ENCODE measurements at regions not wholly inside any gene's neighbourhood (a gene's known extent, or its start where the extent isn't known, plus 50 kb on each side); places are given as distances from the start of the nearest gene placed in this dataset.

DNA sequence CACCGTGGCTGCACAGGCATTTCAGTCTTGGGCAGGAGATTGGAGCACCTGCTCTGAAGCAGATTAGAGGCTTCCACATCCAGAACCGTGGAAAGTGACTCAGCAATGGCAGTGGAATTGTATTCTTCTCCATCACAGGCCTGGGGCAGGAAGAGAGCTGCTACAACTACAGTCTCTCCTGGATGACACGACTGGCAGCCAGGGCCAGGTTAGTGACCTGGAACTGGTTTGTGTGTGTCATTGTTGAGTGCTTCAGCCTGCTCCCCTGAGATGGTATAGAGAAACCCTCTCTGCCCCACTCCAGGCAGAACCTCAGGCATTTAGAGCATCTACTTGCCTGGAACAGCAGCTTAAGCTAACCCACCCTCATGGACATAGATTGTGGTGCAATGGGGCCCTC is 596.5 kb upstream of the INTU start:
- Mint-ChIP-seq H3K27ac (no peak overlapping the region), H3K4me3 (no peak overlapping the region), H3K36me3 (peaks cover 26% of the 10 kb centered on the region), H3K9me3 (peaks cover 44% of the 10 kb centered on the region), H3K4me1 (peaks cover 13% of the 10 kb centered on the region), H3K27me3 (ENCODE audit: low read depth) (no peaks in the 10 kb centered on the region)
- DNase-seq (ENCODE audit: low spot score) = no peak
- ChIA-PET CTCF (no interaction called here), POLR2A (no interaction called here)
- ATAC-seq = no peak
- no peak for TF ChIP-seq ATF2 (CRISPR knock-in tag; IDR thresholded peaks at IDR 0.05; ENCODE audit: borderline replicate concordance, low read depth)

DNA sequence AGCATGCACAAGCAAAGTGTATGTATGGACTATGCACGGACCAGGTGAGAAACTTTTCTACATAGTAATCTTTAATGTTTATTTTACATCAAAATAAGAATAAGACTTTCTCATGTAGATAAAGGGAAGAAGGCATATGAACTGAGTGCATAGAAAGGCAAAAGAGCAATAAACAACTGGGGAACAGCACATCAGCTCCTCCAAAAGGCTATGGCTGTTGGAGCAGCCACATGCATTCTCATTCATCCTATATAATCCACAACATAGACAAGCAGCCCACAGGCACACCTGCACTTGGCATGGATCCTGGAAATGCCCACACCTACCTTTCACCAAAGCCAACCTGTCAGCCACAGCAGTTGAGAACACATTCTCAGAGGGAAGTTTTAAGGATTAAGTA is 586.9 kb upstream of the INTU start:
- ChIA-PET CTCF (no interaction called here), POLR2A (interaction anchor here (1.1 kb wide), 1 partner anchor 293 kb away, joined by 4 read pairs; no protein-coding TSS in a partner anchor)
- Mint-ChIP-seq H3K36me3 (peaks cover 16% of the 10 kb centered on the region), H3K27ac (peak overlapping the region; percentile 82), H3K27me3 (ENCODE audit: low read depth) (no peaks in the 10 kb centered on the region), H3K4me1 (peaks cover 70% of the 10 kb centered on the region), H3K9me3 (peaks cover 18% of the 10 kb centered on the region), H3K4me3 (peak overlapping the region; percentile 4; the same call in 1 of the 2 replicates)
- no peak for DNase-seq (ENCODE audit: low spot score)
- TF ChIP-seq, protein P1, sequence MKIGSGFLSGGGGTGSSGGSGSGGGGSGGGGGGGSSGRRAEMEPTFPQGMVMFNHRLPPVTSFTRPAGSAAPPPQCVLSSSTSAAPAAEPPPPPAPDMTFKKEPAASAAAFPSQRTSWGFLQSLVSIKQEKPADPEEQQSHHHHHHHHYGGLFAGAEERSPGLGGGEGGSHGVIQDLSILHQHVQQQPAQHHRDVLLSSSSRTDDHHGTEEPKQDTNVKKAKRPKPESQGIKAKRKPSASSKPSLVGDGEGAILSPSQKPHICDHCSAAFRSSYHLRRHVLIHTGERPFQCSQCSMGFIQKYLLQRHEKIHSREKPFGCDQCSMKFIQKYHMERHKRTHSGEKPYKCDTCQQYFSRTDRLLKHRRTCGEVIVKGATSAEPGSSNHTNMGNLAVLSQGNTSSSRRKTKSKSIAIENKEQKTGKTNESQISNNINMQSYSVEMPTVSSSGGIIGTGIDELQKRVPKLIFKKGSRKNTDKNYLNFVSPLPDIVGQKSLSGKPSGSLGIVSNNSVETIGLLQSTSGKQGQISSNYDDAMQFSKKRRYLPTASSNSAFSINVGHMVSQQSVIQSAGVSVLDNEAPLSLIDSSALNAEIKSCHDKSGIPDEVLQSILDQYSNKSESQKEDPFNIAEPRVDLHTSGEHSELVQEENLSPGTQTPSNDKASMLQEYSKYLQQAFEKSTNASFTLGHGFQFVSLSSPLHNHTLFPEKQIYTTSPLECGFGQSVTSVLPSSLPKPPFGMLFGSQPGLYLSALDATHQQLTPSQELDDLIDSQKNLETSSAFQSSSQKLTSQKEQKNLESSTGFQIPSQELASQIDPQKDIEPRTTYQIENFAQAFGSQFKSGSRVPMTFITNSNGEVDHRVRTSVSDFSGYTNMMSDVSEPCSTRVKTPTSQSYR (CRISPR knock-in tag; IDR thresholded peaks at IDR 0.05) = no peak
- TF ChIP-seq, protein P2, sequence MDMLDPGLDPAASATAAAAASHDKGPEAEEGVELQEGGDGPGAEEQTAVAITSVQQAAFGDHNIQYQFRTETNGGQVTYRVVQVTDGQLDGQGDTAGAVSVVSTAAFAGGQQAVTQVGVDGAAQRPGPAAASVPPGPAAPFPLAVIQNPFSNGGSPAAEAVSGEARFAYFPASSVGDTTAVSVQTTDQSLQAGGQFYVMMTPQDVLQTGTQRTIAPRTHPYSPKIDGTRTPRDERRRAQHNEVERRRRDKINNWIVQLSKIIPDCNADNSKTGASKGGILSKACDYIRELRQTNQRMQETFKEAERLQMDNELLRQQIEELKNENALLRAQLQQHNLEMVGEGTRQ (CRISPR knock-in tag; IDR thresholded peaks at IDR 0.05) = no peak
- TF ChIP-seq ZNF263 (CRISPR knock-in tag; IDR thresholded peaks at IDR 0.05; ENCODE audit: low read depth) (no peak), NR2C2 (CRISPR knock-in tag; IDR thresholded peaks at IDR 0.05) (no peak), MAX (CRISPR knock-in tag; IDR thresholded peaks at IDR 0.05) (no peak), CREB1 (CRISPR knock-in tag; IDR thresholded peaks at IDR 0.05) (no peak), ZNF232 (CRISPR knock-in tag; IDR thresholded peaks at IDR 0.05) (no peak), CDX4 (CRISPR knock-in tag; IDR thresholded peaks at IDR 0.05; ENCODE audit: borderline replicate concordance) (no peak), HMGA2 (CRISPR knock-in tag; IDR thresholded peaks at IDR 0.05) (no peak)
- TF ChIP-seq, protein P3, sequence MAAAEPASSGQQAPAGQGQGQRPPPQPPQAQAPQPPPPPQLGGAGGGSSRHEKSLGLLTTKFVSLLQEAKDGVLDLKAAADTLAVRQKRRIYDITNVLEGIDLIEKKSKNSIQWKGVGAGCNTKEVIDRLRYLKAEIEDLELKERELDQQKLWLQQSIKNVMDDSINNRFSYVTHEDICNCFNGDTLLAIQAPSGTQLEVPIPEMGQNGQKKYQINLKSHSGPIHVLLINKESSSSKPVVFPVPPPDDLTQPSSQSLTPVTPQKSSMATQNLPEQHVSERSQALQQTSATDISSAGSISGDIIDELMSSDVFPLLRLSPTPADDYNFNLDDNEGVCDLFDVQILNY (CRISPR knock-in tag; IDR thresholded peaks at IDR 0.05) = no peak
- TF ChIP-seq, protein P4, sequence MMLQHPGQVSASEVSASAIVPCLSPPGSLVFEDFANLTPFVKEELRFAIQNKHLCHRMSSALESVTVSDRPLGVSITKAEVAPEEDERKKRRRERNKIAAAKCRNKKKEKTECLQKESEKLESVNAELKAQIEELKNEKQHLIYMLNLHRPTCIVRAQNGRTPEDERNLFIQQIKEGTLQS (CRISPR knock-in tag; conservative IDR thresholded peaks at IDR 0.05) = no peak
- TF ChIP-seq, protein P5, sequence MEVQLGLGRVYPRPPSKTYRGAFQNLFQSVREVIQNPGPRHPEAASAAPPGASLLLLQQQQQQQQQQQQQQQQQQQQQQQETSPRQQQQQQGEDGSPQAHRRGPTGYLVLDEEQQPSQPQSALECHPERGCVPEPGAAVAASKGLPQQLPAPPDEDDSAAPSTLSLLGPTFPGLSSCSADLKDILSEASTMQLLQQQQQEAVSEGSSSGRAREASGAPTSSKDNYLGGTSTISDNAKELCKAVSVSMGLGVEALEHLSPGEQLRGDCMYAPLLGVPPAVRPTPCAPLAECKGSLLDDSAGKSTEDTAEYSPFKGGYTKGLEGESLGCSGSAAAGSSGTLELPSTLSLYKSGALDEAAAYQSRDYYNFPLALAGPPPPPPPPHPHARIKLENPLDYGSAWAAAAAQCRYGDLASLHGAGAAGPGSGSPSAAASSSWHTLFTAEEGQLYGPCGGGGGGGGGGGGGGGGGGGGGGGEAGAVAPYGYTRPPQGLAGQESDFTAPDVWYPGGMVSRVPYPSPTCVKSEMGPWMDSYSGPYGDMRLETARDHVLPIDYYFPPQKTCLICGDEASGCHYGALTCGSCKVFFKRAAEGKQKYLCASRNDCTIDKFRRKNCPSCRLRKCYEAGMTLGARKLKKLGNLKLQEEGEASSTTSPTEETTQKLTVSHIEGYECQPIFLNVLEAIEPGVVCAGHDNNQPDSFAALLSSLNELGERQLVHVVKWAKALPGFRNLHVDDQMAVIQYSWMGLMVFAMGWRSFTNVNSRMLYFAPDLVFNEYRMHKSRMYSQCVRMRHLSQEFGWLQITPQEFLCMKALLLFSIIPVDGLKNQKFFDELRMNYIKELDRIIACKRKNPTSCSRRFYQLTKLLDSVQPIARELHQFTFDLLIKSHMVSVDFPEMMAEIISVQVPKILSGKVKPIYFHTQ (CRISPR knock-in tag; IDR thresholded peaks at IDR 0.05) = no peak
- TF ChIP-seq, protein P6, sequence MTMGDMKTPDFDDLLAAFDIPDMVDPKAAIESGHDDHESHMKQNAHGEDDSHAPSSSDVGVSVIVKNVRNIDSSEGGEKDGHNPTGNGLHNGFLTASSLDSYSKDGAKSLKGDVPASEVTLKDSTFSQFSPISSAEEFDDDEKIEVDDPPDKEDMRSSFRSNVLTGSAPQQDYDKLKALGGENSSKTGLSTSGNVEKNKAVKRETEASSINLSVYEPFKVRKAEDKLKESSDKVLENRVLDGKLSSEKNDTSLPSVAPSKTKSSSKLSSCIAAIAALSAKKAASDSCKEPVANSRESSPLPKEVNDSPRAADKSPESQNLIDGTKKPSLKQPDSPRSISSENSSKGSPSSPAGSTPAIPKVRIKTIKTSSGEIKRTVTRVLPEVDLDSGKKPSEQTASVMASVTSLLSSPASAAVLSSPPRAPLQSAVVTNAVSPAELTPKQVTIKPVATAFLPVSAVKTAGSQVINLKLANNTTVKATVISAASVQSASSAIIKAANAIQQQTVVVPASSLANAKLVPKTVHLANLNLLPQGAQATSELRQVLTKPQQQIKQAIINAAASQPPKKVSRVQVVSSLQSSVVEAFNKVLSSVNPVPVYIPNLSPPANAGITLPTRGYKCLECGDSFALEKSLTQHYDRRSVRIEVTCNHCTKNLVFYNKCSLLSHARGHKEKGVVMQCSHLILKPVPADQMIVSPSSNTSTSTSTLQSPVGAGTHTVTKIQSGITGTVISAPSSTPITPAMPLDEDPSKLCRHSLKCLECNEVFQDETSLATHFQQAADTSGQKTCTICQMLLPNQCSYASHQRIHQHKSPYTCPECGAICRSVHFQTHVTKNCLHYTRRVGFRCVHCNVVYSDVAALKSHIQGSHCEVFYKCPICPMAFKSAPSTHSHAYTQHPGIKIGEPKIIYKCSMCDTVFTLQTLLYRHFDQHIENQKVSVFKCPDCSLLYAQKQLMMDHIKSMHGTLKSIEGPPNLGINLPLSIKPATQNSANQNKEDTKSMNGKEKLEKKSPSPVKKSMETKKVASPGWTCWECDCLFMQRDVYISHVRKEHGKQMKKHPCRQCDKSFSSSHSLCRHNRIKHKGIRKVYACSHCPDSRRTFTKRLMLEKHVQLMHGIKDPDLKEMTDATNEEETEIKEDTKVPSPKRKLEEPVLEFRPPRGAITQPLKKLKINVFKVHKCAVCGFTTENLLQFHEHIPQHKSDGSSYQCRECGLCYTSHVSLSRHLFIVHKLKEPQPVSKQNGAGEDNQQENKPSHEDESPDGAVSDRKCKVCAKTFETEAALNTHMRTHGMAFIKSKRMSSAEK (CRISPR knock-in tag; IDR thresholded peaks at IDR 0.05; ENCODE audit: borderline replicate concordance) = no peak
- ATAC-seq = peak; percentile 84
